GM19043 (cell line): ENCODE measurements at regions not wholly inside any gene's neighbourhood (a gene's known extent, or its start where the extent isn't known, plus 50 kb on each side); places are given as distances from the start of the nearest gene placed in this dataset.

Experiments
- ATAC-seq: cut with Tn5 transposase; IDR thresholded peaks from one replicate; pipeline ENCODE4 v1.9.1; 2021; ENCODE audit warnings: low read depth; ENCODE audit not compliant: unreplicated experiment

DNA sequence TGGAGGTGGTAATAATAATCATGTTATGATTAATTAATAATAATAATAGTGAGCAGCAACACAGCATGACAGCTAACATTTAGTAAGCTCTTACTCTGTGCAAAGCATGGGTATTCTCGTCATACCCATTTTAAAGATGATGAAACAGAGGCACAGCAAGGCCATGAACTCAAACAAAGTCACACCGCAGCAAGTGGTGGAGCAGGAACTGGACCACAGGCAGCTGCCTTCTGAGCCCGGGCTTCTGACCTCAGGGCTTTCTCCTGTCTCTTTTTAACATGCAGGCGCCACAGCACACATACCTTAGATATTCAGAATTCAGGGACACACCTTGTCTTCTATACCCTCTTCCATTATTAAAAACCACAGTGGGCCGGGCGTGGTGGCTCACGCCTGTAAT lies 50.7 kb upstream of the SPATA12 start:
- ATAC-seq = no peak

DNA sequence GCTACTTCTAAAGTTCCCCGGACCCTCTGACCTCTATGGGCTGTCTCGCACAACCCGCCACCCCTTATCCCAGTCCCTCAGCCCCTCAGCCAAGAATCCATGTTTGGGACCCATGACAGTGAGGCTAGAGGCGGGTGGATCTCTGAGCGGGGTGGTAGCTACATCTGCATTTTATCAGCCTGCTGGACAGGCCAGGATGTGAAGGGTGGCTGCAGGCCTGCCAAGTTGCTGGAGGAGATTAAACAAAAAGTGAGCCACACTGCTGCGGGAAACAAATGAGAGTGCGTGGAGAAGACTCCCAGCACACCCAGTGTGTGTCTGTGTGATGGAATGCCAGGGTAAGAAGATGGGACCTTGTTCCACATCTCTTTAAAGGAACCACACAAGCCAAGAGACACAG lies 51.1 kb upstream of the SPATA12 start:
- ATAC-seq = no peak

DNA sequence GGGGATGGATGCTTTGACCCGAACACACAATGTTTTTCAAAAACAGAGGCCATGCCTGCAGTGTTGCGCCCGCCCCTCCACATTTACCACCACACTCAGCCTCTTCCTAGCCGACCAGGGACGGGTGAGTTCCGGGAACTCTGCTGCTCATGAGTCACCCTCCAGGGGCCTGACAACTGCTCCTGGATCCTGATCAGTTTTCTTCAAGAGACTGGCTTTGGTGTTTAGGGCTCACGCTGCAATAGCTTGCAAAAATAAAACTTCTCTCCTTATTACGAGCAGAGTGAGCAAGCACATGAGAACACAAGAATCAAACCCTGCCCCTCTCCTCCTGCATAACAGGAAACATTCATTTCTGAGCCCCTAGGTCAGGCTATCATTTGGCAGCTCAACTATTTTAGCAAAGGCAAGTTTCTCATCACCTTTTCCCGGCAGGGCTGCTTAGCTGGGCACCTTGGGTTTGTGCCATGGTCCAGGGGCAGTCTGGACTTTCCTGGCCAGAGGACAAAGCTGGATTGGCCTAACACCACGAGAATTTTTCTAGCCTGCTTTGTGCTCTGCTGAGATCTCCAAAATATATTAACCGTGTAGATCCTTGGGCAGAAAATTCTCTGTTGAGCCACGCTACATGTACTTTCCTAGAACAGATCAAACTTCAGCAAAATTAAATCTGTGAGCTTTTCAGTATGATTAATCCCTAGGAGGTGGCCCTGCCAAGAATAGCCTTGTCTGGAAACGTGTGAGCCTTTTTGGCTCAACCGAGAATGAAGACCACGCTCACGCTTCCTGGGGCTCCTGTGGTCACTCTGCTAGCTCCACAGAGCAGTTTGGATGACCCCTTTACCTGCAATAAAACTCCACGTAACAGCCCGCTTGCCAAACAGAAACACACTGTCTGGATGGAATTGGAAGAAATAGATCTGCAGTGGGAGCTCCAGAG lies 52.7 kb upstream of the SPATA12 start:
- no peak for ATAC-seq

DNA sequence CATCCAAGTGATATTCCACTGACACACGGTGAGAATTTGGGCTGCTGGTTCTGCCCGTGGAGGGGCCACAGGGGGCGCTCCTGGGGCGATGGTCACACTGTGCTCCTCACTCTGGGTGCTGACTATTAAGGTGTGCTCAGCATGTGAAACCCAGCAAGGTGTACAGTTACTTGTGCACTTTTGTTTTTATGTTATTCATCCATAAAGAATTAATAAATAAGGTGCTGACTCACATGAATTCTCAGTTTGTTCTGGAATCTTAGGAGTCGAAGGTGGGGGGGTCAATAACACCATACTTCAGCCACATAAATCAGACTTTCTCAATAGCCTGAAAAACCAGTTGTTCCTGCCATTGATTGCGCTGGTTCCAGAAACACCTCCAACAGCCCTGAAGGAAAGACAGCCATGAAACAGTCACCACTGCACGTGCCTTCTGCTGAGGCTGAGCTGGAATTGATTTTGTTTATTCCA lies 53.5 kb upstream of the SPATA12 start:
- ATAC-seq = no peak

DNA sequence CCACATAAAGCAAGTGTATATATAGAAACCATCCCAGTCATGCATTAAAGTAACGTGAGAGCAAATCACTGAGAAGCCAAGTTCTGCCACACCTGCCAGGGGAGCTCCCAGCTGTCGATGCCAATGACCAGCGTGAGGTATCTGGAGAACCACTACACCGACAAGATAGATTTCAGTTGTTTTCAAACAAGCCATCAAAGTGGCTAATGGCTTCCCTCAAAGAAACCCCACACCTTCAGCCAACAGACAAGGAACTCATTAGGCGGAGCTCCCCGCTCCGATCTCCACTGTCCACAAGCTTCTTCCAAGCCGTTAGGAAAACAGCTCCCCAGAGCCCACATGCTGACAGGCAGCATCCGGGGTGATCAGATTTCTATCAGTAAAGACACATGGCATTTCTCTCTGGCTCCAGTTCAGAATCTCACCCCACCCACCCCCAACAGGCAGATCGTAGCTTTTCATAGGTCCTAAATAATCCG lies 54.2 kb upstream of the SPATA12 start:
- no peak for ATAC-seq

DNA sequence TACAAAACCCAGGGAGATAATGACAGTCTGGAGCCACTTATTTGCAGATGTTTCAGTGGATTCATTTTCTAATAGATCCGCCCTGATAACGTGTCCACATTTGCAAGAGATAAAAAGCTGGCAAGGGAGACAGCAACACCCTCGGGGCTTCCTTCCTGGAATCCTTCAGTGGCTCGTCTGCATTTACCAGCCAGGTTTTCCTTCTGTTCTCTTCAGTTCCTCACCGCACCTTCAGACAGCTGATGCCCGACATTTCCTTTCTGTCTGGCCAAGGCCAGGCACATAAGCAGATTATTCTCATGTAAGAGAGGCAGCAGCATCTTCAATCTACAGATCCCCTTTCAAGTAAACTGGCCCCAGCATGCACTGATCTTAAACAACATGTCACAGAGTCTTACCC lies 56.2 kb upstream of the SPATA12 start:
- no peak for ATAC-seq

DNA sequence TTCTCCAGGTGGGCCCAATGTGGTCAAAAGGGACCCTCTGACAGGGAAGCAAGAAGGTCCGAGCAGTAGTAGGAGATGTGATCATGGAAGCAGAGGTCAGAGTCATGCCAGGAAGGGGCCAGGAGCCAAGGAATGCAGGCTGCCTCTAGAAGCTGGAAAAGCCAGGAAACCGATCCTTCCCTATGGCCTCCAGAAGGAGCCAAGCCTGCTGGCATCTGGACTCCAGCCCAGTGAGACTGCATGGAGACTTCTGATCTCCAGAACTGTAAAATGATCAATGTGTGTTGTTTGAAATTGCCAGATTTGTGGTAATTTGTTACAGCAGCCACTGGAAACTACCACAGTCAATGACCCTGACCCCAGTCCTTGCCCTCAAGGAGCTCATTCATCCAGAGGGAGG lies 56.8 kb upstream of the SPATA12 start:
- ATAC-seq = no peak

DNA sequence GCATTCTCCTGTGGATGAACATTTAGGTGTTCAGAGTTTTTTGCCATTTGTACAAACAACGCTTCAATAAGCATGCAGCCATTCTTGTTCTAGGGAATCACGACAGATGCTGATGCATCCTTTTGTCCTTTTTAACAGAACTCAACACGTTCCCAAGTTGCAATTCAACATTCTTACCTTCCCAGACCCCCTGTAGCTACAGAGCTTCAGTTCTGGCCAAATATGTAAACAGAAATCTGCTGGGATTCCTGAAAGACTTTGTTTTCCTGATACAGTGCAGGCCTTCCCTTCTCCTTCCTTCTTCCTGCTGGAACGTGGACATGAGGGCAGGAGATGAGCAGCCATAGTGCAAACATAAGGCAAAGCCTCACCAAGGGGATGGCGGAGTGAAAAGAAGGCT lies 59.1 kb upstream of the SPATA12 start:
- no peak for ATAC-seq

DNA sequence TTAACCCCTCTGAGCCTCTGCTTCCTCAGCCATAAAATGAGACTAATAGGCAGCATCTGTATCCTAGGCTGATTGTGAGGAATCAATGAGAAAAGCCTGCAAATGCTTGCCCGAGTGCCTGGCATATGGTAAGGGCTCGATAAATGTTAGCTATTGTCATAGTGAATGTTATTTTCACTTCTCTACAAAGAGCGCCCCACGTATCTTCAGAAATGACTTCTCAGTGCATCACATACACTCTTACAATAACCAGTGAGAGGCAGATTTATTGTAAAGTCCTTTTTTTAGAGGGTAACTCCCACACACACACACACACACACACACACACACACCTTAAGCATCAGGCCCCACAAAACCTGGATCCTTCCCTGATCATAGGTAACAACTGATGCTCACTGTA lies 60.5 kb upstream of the SPATA12 start:
- ATAC-seq = no peak

DNA sequence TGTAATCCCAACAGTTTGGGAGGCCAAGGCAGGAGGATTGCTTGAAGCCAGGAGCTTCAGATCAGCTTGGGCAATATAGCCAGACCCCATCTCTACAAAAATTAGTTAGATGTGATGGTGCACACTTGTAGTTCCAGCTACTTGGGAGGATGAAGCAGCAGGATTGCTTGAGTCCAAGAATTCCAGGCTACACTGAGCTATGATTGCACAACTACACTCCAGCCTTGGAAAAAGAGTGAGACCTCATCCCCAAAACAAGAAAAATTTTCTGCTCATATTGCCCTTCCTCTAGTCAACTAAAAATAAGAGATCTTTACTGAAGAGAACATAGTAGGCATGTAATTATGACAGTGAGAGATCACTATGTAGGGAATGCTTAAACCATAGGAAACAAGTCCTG lies 60.9 kb upstream of the SPATA12 start:
- no peak for ATAC-seq

DNA sequence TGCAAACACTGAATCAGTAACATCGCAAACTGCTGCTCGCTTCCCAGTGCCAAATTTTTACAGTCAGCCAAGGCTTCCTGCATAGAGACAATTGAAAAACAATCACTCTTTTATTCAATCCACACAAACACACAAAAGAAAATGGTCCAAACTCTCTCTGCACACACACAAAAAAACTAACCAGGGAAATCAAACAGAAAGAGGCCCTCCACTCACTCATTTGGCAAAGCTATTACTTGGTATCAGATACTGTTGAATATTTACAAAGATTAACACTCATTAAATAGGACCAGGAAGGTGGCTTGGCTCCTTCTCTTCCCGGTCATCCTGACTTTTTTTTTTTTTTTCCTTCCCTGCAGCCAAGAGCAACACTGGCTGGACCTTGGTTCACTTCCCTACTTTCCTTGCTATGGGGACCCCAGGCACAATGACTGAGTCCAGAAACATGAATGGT lies 62.4 kb upstream of the SPATA12 start:
- ATAC-seq = no peak

DNA sequence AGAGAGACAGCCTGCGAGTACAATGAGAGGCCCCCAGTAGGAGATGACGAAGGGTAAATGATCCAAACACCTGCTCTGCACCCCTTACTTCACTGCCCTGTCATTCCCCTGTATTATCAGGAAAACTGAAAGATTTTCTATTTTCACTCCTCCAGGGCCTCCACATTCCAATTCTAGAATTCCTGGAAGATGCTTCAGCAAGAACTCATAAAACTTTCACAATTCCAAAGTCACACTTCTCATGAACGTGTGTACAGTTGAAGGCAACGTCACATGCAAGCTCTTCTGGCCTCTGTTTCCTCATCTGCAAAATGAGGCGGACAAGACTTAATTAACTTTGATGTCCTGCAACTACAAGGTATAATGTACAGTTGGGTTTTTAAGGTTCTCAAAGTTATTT lies 62.8 kb upstream of the SPATA12 start:
- ATAC-seq = no peak

DNA sequence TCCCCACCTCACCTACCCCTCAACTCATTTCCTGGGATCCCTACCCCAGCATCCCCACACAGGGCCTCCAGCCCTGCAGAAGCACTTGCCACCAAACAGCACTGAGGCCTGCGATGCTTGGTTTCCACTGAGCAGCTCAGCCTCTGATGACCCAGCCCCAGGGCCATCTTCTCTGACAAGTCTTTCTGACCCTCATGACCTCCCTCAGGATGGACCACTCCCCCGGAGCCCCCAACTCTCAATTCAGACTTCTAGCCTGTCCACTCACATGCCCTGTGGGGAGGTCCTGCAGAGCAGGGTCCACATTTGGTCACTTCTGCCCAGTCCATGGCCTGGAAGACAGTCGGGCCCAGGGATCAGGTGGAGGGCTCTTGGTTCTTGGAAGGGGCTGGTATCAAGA lies 63.4 kb upstream of the SPATA12 start:
- no peak for ATAC-seq

DNA sequence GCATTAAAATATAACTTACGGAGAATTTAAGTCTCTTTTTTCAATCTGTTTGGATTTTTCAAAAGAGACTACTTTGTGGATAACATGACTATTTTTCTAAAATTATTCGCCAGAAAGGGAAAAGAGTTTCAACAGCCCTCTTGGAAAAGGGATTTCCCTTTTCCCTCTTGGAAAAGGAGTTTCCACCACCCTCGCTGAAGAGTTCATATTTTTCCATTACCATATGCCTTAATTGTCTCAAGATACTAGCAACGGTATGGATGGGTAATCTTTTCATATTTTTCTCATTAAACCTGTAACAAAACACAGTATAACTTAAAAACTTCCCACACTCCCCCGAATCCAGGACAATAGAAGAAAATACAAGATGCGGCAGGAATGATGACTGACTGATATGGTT lies 66.1 kb upstream of the SPATA12 start:
- no peak for ATAC-seq

DNA sequence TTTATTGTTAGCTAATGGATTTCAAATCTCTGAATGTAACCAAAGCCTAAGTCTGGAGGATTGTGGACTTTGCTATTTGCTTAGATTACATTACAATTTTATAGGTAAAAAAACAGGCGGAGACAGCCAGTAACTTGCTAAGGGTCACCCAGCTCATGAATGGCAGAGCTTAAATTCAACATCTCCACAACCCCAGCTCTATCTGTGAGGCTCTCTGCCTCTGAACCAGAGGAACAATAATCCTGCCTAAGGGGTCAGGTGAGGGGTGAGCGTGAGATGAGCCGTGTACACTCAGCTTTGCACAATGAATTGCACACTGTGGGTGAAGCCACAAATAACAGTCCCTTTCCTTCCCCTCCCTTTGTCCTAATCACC lies 69.8 kb upstream of the SPATA12 start:
- no peak for ATAC-seq

DNA sequence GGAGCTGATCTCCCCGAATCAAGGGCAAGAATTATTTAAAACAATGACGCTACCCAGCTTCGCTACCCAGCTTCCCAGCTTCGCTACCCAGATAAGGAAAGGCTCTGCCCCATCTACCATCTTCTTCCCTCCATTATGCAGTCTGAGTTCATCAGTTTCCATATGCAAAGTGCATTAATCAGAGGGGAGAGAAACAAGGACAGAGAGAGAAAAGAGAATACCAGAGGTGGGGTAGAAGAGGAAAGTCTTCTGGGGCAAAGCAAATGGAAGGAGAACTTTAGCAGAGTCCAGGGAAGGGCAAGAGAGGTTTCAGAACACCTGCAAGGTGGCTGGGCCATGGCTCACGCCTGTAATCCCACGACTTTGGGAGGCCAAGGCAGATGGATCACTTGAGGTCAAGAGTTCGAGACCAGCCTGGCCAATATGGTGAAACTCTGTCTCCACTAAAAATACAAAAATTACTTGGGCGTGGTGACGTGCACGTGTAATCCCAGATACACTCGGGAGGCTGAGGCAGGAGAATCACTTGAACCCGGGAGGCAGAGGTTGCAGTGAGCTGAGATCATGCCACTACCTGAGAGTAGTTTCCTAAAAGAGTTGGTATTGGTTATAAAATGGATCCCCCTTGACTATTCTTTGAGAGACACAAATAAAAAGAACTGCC lies 70.4 kb upstream of the SPATA12 start:
- no peak for ATAC-seq

DNA sequence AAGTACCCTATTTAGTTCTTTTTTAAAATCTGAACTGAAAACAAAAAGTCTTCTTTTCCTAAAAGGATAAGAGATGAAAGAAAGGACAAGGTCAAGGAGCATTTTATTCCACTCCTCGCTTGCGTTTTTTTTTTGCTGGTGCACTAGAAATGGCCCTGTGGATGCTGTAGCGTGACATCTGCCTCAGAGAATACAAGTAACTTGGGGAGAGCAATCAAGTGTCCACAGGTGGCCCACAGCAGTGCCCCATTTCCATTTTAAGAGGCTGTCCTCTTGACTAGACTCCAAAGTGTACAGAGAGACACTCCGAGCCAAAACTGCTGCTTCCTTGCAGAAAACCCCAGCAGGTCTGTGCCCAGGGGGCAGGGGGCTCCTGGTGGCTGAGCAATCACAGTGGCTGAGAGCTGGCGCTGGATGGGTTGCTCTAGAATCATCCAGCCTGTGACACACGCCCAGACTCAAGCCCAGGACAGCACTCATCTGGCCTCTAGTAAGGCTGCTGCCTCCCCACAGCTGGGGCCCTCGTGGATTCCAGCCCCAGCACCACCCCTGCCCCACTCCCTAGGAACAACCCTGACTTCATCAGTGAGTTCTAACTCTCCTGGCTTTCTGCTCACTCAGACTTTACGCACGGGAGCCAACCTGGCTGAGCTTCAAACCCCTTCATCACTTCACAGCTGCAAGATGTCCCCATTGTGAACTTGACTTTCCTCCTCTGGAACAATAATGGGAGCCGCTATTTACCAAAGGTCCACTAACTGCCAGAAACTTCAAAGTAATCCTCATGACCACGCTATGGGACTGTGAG lies 71.1 kb upstream of the SPATA12 start:
- ATAC-seq = no peak

DNA sequence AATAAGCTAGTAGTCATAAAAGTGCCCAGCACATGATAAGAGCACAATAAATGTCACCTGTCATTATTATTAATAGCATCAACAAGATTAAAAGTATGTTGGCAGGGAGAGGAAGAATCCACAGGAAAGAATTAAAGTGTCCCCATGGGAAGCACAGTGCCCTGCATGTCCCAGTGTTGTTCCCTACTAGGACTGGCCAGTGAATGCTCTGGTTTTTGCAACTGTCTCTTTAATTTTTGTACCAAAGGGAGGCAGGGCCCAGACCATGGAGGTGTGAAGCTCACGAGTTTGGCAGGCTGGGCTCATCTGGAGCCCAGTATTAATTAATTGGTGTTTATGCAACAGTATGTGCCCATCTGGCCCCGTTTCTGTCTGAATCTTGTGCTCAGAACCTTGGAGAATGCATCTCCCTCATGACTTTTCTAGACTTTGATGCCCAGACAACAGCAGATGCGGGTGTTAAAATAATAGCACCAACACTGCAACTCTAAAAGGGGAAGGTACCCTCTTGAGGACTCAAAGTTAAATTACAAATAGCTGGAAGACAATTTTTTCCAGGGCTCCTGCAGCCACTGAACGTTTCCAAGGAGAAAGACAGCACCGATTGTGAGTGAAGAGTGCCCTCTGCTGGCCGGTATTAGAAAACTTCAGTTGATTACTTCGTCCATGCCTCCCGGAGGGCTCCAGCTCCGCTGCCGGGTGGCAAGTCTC lies 71.9 kb upstream of the SPATA12 start:
- ATAC-seq = no peak

DNA sequence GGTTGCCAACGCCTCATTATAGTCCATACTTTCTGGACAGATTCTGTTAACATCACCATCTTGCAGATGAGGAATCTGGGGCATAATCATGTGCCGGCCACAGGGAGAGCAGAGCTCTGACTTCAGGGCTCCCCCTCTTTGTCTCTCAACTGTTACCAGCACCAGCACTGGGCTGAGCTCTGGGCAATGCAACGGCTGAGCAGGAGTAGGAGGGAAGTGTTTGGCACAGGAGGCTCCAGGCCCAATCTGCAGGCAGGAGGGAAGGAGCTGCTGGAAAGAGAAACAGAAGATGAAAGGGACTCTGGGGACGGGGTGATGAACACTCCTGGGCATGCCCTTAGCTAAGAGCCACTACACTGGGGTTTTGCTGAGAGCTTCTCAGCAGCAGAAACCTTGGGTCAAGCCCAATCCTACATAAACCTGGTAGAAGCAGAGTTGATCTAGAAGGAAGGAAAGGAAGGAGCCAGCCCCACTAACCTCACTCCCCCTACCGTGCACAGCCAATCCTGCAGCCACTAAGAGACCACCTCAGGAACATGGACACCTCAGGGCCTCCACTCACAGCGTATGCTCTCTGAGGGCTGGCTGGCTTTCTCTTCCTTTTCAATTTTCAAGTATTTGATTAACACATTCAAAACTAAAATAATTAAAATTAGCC lies 73.1 kb upstream of the SPATA12 start:
- ATAC-seq = no peak

DNA sequence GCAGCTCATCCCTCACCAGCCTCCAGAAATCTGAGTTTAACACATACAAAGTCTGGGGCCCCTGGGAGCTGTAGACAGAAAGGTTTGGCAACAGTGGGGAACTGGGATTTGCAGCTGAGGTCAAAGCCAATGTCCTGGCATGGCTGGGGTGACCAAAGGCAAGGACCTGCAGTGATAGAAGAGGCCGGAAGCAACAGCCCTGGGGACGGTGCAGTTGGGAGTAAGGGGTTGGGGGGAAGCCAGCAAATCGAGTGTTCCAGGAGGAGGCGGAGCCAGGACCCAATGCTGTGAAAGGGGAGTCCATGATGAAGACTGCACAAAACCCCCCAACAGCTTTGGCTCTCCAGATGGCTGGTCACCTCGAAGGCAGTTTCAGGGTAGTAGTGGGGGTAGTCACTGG lies 74.1 kb upstream of the SPATA12 start:
- ATAC-seq = no peak
